ENCODE measurements at regions not wholly inside any gene's neighbourhood (a gene's known extent, or its start where the extent isn't known, plus 50 kb on each side); places are given as distances from the start of the nearest gene placed in this dataset.
"Not testable (repeated sequence)": the region's sequence is repeated elsewhere in the genome, so short reads cannot be mapped to it uniquely, and the experiment has no call there.

DNA sequence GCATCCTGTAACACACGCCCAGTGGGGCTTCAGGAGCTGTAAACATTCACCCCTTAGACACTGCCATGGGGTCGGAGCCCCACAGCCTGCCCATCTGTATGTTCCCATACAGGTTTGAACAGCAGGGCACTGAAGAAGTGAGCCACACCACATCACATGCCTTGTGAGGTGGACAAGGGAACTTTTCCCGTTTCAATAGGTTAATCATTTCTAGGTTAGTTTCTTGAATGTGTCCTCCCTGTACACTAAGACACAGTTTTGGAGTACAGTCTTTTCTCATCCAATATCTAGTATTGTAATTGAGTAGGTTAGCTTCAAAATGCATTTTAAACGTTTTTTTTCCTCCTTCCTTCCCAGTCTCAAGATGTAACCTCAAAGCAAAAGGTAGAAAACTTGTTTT lies 700.2 kb upstream of the PCDH20 start:
- no peak for TF ChIP-seq CTCF (IDR thresholded peaks at IDR 0.05; ENCODE audit: low read depth, low read length)
- H3K27me3 ChIP-seq, result no peaks in the 10 kb centered on the region
- no peak overlapping the region for H3K4me3 ChIP-seq (ENCODE audit: low read depth, low read length)
- no peak for DNase-seq
- H3K9me3 ChIP-seq, result no peaks in the 10 kb centered on the region
- H3K36me3 ChIP-seq, result no peaks in the 10 kb centered on the region
- peaks cover 7% of the 10 kb centered on the region for H3K4me1 ChIP-seq

DNA sequence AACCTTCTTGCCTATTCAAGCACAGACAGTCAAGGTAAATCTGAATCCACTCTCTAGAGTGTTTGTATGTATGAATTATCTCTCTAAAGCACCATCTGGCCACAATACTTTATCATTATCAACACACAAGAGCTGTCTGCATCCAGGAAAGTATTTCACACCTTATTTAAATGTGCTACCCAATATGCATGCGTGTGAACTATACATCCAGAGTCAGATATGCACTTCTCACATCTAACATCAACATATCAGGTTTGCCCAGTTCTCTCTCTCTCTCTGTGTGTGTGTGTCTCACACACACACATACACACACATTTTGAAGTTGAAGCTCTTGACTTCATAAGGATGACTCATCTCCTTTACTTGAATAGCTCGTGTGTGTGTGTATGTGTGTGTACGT lies 697.5 kb upstream of the PCDH20 start:
- no peak for TF ChIP-seq CTCF (IDR thresholded peaks at IDR 0.05; ENCODE audit: low read depth, low read length)
- DNase-seq, result no peak
- Histone ChIP-seq H3K4me3 (ENCODE audit: low read depth, low read length) (no peak overlapping the region), H3K4me1 (no peaks in the 10 kb centered on the region), H3K9me3 (no peaks in the 10 kb centered on the region), H3K36me3 (no peaks in the 10 kb centered on the region), H3K27me3 (no peaks in the 10 kb centered on the region)

- Histone ChIP-seq H3K4me3 (ENCODE audit: low read depth, low read length) (no peak overlapping the region), H3K9me3 (no peaks in the 10 kb centered on the region), H3K36me3 (no peaks in the 10 kb centered on the region), H3K27me3 (no peaks in the 10 kb centered on the region), H3K4me1 (no peaks in the 10 kb centered on the region)
- TF ChIP-seq CTCF (IDR thresholded peaks at IDR 0.05; ENCODE audit: low read depth, low read length), result no peak
- no peak for DNase-seq
These were observed 694.4 kb upstream of the PCDH20 start for GRCh38 chr13:62110079-62110478.

GRCh38 chr13:62104136-62104535 lies 688.5 kb upstream of the PCDH20 start:
- not testable (repeated sequence) for H3K9me3 ChIP-seq; H3K36me3 ChIP-seq; H3K4me3 ChIP-seq (ENCODE audit: low read depth, low read length); H3K27me3 ChIP-seq; DNase-seq; H3K4me1 ChIP-seq

GRCh38 chr13:62096652-62097051 lies 681.0 kb upstream of the PCDH20 start:
- H3K36me3 ChIP-seq, result no peaks in the 10 kb centered on the region
- H3K27me3 ChIP-seq, result no peaks in the 10 kb centered on the region
- no peak overlapping the region for H3K4me3 ChIP-seq (ENCODE audit: low read depth, low read length)
- no peak for DNase-seq
- no peaks in the 10 kb centered on the region for H3K9me3 ChIP-seq
- H3K4me1 ChIP-seq, result no peaks in the 10 kb centered on the region
- no peak for TF ChIP-seq CTCF (IDR thresholded peaks at IDR 0.05; ENCODE audit: low read depth, low read length)

GRCh38 chr13:62094932-62095331 lies 679.3 kb upstream of the PCDH20 start:
- Histone ChIP-seq H3K4me3 (ENCODE audit: low read depth, low read length) (no peak overlapping the region), H3K4me1 (no peaks in the 10 kb centered on the region), H3K9me3 (no peaks in the 10 kb centered on the region), H3K36me3 (no peaks in the 10 kb centered on the region), H3K27me3 (no peaks in the 10 kb centered on the region)
- TF ChIP-seq CTCF (IDR thresholded peaks at IDR 0.05; ENCODE audit: low read depth, low read length), result no peak
- DNase-seq, result no peak

All from BE2C (cell line).